ENCODE measurements at regions not wholly inside any gene's neighbourhood (a gene's known extent, or its start where the extent isn't known, plus 50 kb on each side); places are given as distances from the start of the nearest gene placed in this dataset.

DNA sequence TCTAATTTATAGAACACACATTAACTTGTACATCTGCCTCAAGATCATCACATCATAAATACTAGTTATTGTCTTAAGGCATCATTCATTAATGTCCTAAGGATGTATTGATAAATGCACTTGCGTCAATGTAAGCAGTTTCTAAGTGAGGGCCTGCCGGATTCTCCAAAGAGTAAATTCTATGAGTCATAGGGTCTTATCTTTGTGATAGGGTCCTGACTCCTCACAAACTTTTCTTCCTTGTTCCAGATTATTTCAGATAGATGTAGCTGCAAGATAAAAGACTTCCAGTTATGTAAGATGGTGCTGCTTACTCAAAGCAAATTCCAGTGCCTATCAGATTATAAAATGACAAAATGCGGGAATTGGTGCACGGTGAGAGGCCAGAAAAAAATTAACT lies 315.0 kb upstream of the SLC39A10 start:
- TF ChIP-seq CTCF (IDR thresholded peaks at IDR 0.05; ENCODE audit: low read length) (no peak), EZH2 (optimal IDR thresholded peaks at IDR 0.05; ENCODE audit: low read depth, low read length) (no peak), EZH2phosphoT487 (IDR thresholded peaks at IDR 0.05; ENCODE audit: low read length) (no peak)
